HG03342 (cell line): ENCODE measurements at regions not wholly inside any gene's neighbourhood (a gene's known extent, or its start where the extent isn't known, plus 50 kb on each side); places are given as distances from the start of the nearest gene placed in this dataset.
"Not testable (repeated sequence)": the region's sequence is repeated elsewhere in the genome, so short reads cannot be mapped to it uniquely, and the experiment has no call there.

Source experiments
- ATAC-seq: cut with Tn5 transposase; IDR thresholded peaks from one replicate; pipeline ENCODE4 v1.9.1; 2021; ENCODE audit warnings: mild to moderate bottlenecking, moderate library complexity; ENCODE audit not compliant: unreplicated experiment

GRCh38 chrX:137878401-137878800 is 312.5 kb downstream of the ZIC3 start:
- ATAC-seq, result no peak

- ATAC-seq, result no peak
These were observed 317.0 kb downstream of the ZIC3 start for GRCh38 chrX:137882960-137883359.

- not testable (repeated sequence) for ATAC-seq
These were observed 318.9 kb downstream of the ZIC3 start for GRCh38 chrX:137884813-137885212.

- no peak for ATAC-seq
These were observed 325.5 kb downstream of the ZIC3 start for GRCh38 chrX:137891431-137891830.

GRCh38 chrX:137896123-137896522 is 330.2 kb downstream of the ZIC3 start:
- no peak for ATAC-seq

DNA sequence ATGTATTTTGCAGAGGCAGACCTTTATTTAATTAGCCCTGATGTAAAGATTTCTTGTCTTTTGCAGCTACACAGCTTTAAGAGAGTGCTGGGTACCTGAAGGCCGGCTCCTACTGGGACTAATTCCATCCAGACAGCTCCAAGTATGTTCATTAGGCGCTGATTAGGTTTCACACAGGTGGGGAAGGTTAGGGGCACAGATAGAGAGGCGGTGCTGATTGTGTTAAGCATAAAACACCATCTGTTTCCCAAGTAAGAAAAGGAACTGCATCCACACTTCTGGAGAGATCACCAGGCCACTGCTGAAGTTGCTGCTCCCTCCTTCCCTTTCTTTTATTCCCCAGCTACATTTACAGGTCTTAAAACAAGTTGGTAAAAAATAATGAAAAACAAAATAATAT is 349.5 kb downstream of the ZIC3 start:
- ATAC-seq, result no peak

DNA sequence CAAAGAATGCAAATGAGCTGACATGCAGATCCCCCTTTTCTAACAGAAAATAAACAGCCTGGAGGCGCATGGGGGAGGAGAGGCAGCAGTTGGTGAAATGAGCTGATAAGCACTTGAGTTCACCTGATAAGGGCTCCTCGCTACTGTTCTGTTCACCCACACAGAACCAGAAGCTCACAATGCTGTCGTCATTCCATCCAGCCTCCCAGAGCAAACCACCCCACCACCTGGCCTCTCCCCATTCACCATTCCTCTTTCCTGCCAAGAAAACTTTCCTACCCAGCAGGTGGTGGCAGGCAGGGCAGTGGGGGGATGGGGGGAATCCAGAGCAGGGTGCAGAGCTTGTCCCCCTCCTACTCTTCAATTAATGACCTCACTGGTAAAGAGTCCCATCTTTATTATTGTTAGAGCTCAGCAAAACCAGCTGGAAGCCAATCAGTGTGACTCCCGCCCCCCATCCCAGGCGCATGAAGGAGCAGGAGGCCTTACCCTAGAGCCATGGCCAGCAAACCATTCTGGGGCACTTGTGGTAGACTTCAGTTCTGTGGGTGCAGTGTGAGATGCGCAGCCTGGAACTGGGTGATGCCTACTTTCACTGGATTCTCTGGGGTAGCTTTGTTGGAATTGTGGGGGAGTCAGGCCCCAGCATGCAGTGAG is 350.3 kb downstream of the ZIC3 start:
- no peak for ATAC-seq

DNA sequence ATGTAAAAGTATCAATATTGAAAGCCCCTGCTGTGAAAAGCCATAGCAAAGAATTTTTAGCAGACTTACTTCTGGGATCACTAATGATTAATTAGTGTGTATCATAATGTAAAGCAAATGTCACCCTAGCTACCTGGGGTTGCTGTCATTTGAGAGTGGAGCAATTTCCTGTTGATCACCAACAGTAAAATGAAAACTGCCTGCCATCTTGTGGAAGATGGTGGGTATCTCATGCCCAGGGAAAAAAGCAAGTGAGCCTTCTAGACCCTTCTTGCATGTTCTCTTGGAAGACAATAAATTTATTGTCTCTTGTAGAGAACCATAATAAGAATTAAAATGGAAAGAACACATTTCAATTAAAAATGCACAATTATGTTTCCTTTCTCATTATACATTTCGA is 360.2 kb downstream of the ZIC3 start:
- no peak for ATAC-seq

DNA sequence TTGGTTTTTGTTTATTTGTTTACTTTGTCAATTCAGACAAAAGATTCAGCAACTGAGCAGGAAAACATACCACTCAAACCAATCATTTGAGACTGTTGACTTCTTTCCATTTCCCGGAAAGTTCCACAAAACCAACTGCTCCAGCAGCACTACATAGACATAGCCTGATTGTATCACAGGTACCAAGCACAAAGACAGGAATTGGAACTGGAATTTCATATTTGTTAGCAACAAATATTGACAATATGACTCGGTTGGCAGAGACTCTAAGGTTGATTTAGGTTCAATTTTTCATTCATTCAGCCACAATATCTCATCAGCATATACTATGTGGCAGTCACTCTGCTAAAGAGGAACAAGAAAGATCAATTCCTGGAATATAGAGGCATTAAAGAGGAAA is 364.0 kb downstream of the ZIC3 start:
- no peak for ATAC-seq

DNA sequence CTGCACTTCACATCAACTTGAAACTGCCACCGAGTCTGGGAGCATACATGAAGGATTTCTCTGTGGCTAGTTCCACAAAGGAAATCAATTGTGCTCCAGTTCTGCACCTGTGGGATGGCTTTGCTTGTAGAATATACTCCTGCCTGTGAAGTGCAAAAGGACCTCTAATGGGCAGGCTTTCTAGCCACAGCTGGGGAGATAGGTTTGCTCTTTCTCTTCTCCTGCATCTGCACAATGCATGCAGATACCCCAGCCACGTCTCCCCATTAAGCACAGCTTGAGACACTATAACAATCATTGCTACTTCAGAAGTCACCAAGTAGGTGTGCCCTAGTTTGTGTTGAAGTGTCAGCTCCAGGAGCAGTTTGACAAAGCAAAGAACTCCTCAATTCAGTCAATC is 364.6 kb downstream of the ZIC3 start:
- no peak for ATAC-seq

- ATAC-seq, result not testable (repeated sequence)
These were observed 368.3 kb downstream of the ZIC3 start for GRCh38 chrX:137934214-137934613.

DNA sequence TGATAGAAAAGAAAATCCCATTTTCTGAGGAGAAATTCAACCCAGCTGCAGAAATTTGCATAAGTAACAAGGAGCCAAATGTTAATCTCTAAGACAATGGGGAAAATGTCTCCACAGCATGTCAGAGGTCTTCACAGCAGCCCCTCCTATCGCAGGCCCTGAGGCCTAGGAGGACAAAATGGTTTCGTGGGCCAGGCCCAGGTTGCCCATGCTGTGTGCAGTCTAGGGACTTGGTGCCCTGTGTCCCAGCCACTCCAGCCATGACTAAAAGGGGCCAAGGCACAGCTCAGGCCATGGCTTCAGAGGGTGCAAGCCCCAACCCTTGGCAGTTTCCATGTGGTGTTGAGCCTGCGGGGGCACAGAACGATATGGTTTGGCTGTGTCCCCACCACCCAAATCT is 369.0 kb downstream of the ZIC3 start:
- not testable (repeated sequence) for ATAC-seq

DNA sequence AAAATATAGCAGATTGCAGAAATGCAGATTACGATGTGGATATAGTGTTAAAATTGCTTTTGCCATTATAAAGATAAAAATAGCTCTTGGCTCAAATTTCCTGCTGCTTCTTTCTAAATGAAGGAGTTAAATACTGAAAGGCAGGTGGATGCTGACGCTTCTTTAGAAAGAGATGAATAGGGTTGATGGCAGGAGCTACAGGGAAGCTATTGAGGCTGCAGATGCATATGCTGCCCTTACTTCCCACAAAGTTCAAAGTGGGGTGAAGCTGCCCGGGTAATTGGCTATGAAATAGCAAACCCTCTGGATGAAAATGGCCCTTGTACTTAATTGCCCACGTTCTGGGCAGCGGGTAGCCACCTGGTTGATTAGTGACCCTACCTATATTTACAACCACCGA is 379.5 kb downstream of the ZIC3 start:
- no peak for ATAC-seq

GRCh38 chrX:137969191-137969590 is 403.3 kb downstream of the ZIC3 start:
- ATAC-seq, result no peak

DNA sequence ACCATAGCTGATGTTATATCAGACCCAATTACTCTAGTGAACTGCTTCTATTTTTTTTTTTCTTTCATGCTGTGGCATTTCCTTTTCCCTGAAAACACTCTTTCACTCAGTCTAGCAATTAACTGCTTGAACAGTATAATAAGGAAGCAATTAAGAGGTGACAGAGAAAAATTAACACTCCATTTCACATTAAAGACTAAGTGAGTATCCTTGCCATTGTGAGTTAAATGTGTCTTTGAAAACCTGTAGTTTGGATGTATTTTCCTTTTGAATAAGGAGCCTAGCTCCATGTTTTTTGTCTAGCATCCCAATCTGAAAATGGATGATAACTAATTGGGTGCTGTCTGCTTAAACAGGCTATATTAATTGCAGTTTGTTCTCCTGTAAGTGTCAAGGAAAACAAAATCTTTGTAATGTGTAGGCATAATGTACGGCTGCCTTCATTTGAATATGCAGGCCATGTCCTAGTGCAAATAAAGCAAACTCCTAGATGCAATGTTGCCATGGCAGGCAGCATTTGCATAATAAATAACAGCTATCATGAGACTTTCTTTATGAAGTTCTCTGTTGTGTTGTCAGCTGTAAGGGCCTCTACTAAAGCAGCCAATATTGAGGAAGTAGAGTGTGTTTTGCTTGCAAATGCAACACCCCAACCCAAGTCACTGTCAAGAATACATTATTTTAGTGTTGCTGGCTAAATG is 416.7 kb downstream of the ZIC3 start:
- ATAC-seq, result no peak

DNA sequence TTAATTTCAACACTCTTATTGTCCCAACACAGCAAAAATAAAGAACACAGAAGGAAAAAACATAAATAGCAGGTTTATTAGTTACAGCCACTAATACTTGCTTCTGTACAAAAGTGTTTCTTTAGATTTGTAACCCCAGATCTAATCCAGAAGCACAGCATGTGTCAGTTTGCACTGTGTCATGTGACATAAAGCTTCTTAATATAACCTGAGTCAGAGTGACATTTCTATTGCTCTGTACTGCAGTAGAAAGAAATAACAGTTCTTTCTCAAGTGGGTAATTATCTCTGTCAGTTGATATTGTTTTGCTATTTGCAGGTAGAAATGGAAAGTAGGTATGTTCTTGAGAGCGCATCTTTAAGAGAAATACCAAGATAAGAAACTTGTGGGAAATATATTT is 422.5 kb downstream of the ZIC3 start:
- ATAC-seq, result no peak

GRCh38 chrX:137998619-137999018 is 432.7 kb downstream of the ZIC3 start:
- no peak for ATAC-seq

DNA sequence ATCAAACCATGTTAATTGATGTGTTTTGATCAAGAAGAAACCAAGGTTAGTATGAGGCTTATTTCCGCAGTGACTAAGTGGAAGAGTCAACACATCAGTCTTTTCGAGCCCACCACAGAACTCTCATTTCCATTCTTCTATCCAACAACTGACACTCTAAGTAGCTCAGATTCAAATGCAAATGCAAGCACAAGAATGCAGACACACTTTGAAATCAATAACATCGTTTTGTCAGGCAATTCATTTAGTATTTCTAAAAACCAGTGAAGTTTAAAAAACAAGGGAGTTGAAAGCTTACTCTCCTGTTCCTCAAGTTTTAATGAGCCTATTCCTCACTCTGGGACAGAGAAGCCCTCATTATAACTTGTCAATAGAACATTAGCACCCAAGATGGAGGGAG is 433.1 kb downstream of the ZIC3 start:
- ATAC-seq, result no peak

- ATAC-seq, result no peak
These were observed 433.6 kb downstream of the ZIC3 start for GRCh38 chrX:137999552-137999951.

DNA sequence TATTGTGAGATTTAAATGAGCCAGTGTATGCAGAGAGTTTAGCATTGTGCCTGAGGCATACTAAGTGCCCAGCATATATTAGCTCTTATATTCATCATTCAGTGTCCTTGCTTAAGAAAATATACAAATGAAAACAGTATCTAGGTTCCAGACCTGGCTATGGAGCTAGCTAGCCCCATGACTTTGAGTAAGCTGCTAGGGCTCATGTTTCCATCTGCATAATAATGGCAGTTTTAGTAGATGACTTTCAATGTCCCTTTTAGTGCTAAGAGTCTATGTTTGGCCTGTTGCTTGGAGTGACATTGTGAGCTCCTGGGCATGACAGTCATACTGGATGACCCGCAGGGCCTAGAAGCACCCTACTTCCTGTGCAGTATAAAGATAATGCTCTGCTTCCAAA is 435.3 kb downstream of the ZIC3 start:
- ATAC-seq, result no peak

GRCh38 chrX:138006180-138006579 is 440.3 kb downstream of the ZIC3 start:
- ATAC-seq, result no peak

DNA sequence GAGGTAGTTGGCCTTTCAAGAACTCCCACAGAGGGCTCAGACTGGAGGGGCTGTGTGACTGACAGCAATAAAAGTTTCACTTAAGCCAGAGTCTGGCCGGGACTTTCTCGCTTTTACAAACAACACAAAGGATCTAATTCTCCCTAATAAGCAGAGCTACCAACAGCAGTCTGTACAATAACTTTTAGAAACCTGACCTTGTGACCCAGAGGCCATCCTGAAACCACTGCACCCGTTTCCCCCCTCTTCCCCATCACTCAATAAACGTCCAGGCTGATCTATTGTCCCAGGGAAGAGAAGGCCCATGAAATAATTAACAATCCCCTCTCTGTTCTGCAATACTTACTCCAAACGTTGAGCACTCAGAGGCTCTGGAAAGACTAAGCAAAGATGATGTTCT is 442.4 kb downstream of the ZIC3 start:
- no peak for ATAC-seq

DNA sequence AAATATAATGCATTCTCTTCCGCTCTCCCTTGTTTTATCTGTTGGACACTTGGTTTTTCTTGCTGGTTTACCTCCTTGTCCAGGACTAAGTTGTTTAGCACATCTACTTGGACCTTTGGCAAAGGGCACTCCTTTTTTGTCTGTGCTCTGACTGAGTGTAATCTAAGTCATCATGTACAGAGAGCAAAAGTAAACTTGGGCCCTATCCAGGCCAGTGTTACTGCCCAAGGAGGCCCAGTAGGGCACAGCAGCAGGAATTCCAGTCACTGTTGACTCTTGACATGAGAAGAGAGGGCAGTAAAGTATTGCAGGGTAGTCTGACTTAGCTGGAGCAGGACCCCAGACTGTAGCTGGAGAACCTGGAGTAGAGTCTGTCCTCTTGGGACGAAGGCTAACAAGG is 445.5 kb downstream of the ZIC3 start:
- no peak for ATAC-seq
